GM21723 (cell line): ENCODE measurements at regions not wholly inside any gene's neighbourhood (a gene's known extent, or its start where the extent isn't known, plus 50 kb on each side); places are given as distances from the start of the nearest gene placed in this dataset.
A peak's percentile ranks its signal among the peaks of the same experiment; 100 is the strongest.
"Not testable (repeated sequence)": the region's sequence is repeated elsewhere in the genome, so short reads cannot be mapped to it uniquely, and the experiment has no call there.

ENCODE experiments used
- ATAC-seq: cut with Tn5 transposase; IDR thresholded peaks from one replicate; pipeline ENCODE4 v1.9.1; 2021; ENCODE audit warnings: mild to moderate bottlenecking, moderate library complexity; ENCODE audit not compliant: unreplicated experiment

DNA sequence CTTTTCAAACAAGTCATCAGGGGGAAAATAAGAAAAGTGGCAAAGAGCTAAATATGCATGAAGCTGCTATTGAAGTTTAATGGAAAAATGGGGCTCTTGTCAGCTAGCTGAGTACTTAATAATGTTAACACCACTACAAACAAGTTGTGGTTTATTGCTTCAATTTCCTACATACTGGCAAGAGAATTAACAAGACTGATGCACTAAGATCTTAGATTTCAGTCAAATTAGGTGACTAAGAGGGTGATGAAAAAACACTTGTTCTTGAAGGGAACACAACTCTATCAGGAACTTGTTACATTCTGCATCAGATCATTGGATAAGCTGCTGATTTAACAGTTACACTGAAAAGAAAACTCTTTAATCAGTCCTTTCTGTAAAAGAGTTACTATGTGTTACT is 234.6 kb upstream of the AFF2 start:
- no peak for ATAC-seq

GRCh38 chrX:148268673-148269072 is 231.7 kb upstream of the AFF2 start:
- ATAC-seq: no peak

- no peak for ATAC-seq
Measured at GRCh38 chrX:148269513-148269912, 230.9 kb upstream of the AFF2 start.

GRCh38 chrX:148270499-148270898 is 229.9 kb upstream of the AFF2 start:
- ATAC-seq: no peak

DNA sequence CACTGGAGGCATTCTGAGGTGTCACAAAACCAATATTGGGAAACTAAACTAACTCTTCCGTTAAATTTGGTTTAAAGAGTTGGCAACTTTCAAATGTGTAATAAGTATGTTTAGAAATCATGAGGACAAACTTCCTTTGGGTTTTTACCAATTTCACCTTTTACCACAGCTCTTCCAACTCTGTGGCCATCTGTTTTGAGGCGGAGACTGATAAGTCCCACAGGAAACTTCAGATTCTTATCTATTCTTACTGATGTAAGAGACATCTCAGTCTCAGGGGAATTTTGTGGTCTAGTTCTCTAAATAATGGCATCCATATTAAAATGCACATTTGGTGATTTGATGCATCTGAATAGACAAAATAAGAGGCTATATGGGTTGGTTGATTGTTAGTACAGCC is 229.2 kb upstream of the AFF2 start:
- no peak for ATAC-seq

DNA sequence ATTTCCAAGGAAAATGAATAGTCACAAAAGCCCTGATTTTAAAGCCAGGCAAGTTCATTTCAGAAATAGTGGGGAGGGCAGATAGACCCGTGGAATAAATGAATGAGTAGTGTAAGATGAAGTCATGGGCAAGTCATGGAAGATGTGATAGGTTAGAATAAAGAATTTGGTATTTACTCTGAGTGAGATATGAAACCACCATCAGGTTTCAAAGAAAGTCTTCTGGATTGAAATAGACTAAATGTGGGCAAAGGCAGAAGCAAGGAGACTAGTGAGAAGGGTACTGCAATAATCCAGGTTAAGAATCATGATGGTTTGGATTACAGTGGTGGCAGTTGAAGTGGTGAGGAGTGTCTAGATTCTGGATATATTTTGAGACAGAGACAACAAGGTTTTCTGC is 218.5 kb upstream of the AFF2 start:
- no peak for ATAC-seq

GRCh38 chrX:148282504-148282903 is 217.9 kb upstream of the AFF2 start:
- ATAC-seq: no peak

- ATAC-seq: no peak
Measured at GRCh38 chrX:148284056-148284455, 216.4 kb upstream of the AFF2 start.

- no peak for ATAC-seq
Measured at GRCh38 chrX:148284821-148285220, 215.6 kb upstream of the AFF2 start.

DNA sequence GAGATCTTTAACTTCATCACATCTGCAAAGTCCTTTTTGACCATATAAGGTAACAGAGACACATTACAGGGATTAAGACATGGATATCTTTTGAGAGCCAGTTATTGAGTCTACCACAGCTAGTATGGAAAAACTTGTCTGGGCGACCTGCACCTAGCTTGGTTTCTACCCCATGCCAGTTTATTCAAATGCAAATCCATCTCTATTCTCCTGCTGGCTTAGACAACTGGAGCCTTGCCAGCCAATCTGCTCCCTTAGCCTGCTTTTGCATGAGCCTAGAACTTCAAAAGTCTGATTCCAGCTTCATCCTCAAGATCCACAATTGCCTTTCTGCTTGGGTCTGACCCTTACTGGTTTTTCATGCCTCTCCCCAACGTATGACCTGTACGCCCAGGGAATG is 212.0 kb upstream of the AFF2 start:
- ATAC-seq: no peak

GRCh38 chrX:148290041-148290440 is 210.4 kb upstream of the AFF2 start:
- no peak for ATAC-seq

GRCh38 chrX:148290931-148291330 is 209.5 kb upstream of the AFF2 start:
- no peak for ATAC-seq

DNA sequence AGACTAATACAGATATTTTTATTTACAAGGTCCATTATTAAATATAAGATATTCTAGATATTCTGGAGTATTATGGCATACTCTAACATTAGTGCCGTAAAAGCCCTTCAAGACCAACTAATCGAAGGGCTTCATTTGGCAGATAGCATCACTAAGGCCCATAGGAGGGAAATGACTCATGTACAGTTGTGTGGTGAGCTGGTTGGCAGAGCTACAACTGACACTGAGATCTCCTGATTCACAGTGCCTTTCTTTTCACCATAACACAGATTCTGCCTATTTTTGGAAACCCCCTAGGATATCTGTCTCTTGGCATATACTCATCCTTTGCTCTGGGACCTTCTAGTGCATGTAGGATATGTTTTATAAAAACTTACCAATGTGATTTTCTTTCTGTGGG is 201.7 kb upstream of the AFF2 start:
- no peak for ATAC-seq

- not testable (repeated sequence) for ATAC-seq
Measured at GRCh38 chrX:148305214-148305613, 195.2 kb upstream of the AFF2 start.

DNA sequence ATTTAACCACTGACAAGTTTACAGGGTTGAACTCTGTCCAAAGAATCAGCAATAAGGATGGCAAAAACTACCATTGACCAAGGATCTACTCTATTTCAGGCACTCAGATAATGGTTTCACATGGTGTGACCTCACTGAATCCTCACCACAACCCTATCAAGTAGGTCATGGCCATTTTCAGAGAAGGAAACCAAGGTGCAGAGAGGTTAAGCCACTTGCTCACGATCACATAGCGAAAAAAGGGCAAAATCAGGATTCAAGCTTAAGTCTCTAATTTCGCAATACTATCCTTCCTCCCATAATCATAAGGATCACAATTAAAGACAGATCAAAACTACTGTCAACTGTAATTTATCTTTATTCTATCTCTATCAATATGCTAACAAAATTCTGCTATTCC is 191.0 kb upstream of the AFF2 start:
- no peak for ATAC-seq

GRCh38 chrX:148310426-148311165 is 189.8 kb upstream of the AFF2 start:
- ATAC-seq: peak; percentile 90

DNA sequence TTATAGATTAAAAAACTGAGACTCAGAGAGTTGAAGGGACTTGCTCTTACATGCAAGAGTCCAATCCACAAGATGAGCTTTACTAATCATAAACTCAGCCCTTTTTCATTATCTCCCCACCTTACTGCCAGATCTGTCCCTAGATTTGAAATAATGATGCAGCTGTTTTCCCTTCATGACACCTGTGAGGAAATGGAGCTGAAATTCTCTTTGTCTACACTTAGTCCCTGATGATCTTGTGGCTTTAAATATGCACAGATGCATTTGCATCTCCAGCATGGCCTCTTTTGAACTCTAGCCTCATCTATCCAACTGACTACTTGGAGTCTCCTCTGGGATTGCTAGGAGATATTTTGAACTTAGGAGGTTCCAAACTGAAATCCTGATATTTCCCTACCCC is 188.9 kb upstream of the AFF2 start:
- no peak for ATAC-seq

DNA sequence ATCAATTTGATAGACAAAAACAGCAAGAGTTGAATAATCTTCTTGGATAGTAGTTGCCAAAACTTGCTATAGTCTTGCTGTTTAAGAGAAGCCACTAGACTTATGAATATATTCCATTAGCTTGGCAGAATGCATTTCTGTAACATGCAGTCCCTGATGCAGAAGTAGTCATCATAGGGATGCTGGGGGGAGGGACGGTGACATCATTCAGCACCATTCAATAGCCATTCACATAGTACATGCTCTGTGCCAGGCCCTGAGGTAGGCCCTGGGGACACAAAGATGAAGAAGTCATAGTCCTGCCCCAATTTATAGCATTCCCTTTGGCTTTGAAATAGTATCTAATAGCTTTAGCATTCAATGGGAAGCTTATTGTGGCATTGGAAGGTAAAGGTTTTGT is 185.5 kb upstream of the AFF2 start:
- no peak for ATAC-seq

DNA sequence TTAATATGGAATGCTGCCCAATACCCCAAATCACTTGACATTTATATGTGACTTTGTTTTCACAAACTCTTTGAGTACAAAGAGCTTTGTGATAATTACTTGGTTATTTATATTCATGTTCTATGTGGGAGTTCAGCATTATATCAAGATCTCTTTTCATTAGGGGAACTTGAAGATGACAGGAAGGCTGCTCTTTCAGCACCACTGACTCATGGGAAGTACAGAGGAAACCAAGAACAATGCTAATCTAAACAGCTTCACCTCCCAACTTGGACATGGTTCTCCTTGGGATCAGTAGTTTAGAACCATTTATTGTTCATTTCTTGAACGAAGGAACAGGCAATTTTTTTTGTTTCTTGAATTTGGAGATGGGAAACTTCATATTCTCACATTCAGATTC is 184.0 kb upstream of the AFF2 start:
- ATAC-seq: no peak

GRCh38 chrX:148322906-148323305 is 177.5 kb upstream of the AFF2 start:
- ATAC-seq: no peak

- ATAC-seq: no peak
Measured at GRCh38 chrX:148333989-148334388, 166.4 kb upstream of the AFF2 start.

DNA sequence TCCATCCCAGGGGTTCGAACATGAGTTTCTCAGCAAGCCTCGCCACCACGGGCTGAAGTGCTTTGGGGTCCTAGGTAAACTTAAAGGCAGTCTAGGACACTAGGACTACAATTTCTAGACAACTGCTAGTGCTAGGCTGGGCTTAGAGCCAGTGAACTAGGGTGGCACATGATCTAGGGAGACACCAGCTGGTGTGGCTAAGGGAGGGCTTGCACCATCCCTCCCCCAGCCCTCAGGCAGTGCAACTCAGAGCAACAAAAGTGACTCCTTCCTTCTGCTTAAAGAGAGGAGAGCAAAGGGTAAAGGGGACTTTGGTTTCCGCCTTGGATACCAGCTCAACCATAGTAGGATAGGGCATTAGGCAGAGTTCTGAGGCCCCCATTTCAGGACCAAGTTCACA is 162.5 kb upstream of the AFF2 start:
- no peak for ATAC-seq

GRCh38 chrX:148354916-148355315 is 145.5 kb upstream of the AFF2 start:
- ATAC-seq: no peak
